GM21423 (cell line): ENCODE measurements at regions not wholly inside any gene's neighbourhood (a gene's known extent, or its start where the extent isn't known, plus 50 kb on each side); places are given as distances from the start of the nearest gene placed in this dataset.
"Not testable (repeated sequence)": the region's sequence is repeated elsewhere in the genome, so short reads cannot be mapped to it uniquely, and the experiment has no call there.

ENCODE experiments used
- ATAC-seq: cut with Tn5 transposase; IDR thresholded peaks from one replicate; pipeline ENCODE4 v1.9.1; 2021; ENCODE audit warnings: mild to moderate bottlenecking, moderate library complexity; ENCODE audit not compliant: unreplicated experiment

DNA sequence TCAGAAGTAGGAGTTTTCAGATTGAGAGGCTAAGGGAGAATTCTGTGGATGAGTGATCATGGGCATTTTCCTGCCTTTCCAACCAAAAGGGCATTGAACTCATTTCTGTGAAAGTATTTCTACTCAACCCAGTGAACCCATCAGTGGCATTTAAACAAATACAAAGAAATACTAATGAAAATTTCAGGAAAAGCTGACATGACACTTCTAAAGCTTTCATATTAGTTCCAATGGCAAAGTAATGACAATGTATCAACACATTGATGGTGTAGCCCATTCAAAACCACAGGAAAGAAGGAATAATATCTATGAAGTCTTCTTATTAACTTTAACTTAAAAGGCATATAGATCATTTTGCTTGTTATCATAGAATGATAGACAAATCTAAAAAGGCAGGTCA lies 183.5 kb upstream of the ANXA10 start:
- ATAC-seq, result no peak

DNA sequence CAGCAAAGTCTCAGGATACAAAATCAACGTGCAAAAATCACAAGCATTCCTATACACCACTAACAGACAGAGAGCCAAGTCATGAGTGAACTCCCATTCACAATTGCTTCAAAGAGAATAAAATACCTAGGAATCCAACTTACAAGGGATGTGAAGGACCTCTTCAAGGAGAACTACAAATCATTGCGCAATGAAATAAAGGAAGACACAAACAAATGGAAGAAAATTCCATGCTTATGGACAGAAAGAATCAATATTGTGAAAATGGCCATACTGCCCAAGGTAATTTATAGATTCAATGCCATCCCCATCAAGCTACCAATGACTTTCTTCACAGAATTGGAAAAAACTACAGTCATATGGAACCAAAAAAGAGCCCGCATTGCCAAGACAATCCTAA lies 179.8 kb upstream of the ANXA10 start:
- not testable (repeated sequence) for ATAC-seq

DNA sequence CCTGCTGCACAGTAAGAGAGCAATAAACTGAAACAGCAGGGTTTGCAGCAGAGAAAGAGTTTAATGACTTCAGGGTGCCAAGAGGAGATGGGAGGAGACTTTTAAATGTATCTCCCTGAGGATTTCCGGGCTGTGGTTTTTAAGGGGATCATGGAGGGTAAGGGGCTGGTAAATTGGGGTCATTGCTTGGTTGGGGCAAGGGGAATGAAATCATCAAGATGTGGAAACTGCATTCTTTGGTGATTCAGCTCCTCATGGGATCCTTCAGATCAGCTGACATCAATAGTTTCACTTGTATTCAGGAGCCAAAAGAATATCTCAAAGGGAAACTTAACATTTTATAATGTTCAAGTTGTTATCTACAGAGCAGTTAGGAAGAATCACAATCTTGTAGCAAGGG lies 174.3 kb upstream of the ANXA10 start:
- no peak for ATAC-seq

DNA sequence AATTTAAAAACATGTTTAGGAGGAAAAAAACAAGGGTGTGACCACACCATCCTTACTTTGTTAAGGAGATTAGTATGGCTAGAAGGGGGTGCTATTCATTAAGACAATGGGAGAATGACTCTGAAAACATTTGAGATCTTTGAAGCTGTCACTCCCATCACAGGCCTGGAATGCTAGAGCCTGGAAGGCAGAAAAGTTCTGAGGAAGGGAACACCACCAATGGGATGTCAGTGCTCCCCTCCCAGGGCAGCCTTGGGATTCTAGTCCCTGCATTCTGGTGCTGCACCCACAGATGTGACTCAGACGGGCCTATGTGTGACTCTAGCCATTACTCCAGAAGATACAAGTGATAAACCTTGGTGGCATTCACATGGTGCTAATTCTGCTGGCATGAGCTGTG lies 162.2 kb upstream of the ANXA10 start:
- ATAC-seq, result no peak

DNA sequence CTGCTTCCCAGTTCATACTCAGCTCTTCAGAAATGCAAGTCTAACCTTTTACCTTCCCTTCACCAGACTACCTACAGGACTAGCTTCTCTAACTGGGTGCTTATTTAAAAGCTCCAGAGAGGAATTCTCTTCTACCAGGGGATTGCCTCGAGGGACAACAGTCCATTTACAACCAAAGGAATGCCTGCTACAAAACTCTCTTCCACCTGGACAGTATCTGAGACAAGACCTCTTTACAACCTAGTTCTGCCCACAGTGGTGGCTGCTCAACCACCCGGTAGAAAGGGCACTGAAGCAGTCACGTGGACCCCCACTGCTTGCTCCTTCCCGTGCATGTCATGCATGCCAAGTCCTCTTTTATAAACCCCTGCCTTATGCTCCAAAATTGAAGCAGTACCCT lies 158.1 kb upstream of the ANXA10 start:
- no peak for ATAC-seq

DNA sequence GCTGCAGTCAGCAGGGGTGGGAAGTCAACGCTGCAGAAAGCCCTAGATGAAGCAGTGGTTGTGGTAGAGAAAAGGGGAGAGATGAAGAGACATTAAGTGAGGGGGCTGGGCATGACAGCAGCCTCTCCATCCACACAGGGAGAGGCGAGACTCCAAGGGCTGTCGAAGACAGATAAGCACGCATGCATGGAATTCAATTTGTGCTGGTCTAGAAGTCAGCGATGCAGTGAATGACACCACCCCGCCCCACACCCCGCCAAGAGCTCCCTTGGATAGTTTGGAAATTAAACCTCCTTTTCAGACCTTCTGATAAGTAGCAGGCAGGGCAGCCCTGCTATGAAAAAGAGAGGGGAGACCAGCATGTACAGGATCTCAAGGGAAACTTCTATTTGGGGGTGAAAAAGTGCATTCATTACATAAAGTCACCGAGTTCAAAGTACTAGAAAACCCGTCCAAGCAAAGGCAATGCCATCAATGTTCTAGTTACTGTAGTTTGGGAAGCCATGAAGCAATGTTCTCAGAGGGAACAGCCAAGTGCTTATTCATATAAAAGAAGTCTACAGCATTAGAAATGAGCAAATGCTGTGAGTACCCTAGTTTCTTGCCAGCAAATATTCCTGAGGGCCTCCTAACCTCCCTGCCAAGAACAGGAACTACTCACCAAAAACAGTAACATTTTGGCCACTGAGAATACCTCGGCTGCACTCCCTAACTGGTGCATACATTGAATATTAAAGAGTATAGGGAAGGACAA lies 152.3 kb upstream of the ANXA10 start:
- no peak for ATAC-seq

DNA sequence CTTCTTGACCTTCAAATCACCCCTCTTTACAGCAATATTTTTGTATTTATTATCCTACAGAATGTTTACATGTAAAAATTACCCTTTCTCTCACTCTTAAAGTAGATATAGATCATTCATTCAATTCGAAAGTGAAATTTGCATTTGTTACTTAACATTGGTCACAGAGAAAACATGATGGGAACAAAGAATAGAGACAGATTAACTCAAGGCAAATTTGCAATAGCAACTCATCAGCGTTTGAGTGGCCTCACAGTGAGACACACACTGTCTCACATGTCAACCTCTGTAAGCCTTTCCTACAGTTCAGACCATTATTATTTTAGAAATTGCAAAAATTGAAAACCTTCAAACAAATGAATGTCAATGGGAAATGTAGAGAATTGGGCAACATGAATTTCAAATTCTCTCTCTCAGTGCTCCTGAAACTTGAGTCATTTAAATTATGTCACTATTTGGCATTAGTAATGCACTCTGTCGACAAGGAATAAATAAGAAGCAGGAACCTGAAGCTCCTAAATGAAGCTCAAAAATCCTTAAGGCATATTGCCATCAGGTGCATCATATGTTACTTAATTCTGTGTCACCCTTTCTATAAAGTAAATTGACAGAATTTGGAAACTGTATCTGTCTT lies 148.3 kb upstream of the ANXA10 start:
- peak; percentile 53 for ATAC-seq

DNA sequence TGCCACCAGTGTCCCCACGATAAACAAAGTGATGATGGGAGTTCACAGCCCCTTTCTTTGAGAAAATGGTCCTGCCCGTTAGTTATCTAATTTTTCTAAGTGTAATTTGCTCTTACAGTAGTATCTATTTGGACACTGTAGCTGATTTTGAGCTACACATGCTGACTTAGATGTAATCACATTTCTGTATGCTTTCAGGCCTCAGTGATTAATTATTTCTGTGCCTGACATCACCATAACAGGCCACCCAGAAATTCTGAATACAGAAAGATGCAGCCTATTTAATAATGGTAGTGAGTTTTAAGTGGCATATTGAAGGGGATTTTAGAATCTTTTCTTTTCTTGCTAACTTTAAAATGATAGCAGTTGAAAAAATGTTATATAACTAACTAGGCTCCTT lies 147.6 kb upstream of the ANXA10 start:
- ATAC-seq, result no peak

DNA sequence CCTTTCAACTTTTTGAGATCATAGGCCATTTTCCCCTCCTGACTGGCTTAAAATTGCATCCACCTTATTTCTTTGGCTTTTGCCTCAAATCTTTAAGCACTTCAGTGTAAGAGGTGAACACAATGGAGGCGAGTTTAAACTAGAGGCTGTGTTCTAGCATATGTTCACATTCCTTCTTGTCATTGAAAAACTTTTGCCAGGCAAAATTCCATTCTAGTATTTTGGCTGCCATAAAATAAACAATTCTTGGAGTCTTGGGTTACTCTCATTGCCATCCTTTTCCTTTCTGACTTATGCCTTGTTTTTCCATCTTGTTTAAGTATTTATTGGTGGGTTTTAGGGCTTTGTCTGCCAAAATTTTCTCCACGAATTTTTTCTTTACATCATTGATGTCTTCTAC lies 137.3 kb upstream of the ANXA10 start:
- no peak for ATAC-seq

DNA sequence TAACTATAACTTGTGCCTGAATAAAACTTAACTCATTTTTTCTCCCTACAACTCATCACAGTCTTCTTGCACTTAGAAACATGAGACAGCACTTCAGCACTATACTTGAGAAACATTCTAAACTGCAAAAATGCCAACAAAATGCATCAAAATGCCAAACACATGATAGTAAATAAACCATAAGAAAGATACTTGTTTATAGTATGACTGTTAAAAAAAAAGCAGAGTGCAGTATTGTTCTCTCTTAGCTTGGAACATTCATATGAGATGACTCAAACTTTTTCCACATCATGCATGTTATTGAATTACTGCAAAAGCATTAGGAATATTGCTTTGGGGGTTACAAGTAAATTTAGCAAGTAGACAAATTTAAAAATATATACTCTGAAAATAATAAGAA lies 135.7 kb upstream of the ANXA10 start:
- ATAC-seq, result no peak

DNA sequence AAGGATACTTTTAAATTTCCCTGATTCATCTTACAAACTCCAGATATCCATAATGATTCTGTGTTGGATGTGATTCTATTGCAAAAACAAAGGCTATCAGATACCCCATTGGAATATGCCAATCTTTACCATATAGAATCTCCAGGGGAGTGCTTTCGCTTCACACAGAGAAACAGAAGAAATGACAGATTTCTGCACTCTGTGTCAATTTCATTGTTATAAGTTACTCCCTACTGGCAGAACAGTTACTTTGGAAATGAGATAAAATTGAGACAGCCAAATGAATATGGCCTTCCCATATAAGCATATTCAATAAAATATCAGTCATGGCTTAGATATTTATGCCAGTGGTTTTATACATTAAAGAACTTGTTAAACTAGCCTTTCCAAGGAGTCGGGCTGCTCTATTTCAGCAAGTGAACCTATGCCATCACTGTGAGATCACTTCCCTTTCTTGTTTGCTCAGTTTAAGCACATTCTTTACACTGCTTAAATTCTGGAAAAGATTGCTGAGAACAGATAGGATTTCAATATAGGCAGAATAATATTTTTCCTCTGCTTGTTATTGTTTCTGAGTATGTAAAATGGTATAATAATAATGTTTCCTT lies 127.5 kb upstream of the ANXA10 start:
- ATAC-seq, result no peak

DNA sequence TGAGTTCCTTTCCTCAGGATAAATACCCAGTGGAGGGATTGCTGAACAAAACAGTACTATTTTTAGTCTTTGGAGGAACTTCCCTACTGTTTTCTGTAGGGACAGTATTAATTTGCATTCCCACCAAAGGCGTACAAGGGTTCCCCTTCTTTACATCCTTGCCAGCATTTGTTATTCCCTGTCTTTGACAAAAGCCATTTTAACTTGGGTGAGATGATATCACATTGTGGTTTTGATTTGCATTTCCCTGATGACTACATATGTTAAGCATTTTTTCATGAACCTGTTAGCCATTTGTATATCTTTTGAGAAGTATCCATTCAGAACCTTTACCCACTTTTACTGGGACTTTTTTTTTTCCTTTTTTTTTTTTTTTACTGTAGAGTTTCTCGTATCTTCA lies 126.2 kb upstream of the ANXA10 start:
- ATAC-seq, result no peak

DNA sequence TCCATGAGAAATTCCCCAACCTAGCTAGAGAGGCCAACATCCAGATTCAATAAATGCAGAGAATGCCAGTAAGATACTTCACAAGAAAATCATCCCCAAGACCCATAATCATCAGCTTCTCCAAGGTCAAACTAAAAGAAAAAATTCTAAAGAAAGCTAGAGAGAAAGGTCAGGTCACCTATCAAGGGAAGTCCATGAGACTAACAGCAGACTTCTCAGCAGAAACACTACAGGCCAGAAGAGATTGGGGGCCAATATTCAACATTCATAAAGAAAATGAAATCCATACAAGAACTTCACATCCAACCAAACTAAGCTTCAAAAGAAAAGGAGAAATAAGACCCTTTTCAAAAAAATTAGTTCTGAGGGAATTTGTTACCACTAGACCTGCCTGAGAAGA lies 118.8 kb upstream of the ANXA10 start:
- no peak for ATAC-seq

DNA sequence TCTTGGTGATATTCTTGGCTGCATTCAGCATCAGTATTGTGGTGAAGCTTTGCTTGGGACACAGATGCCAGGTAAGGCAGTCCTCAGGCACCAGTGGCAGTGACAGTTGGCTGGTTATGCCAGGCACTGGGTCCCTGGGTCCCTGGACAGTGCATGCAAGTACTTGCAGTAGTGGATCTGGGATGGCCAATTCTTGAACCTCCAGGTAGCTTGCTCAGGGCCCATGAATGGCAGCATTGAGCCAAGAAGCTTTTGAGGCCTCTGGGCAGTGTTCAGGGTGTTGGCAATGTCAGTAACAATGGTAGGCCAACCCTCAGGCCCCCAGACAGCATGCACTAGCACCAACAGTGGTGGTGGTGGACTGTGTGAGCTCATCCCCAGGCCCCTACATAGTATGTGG lies 106.8 kb upstream of the ANXA10 start:
- no peak for ATAC-seq

DNA sequence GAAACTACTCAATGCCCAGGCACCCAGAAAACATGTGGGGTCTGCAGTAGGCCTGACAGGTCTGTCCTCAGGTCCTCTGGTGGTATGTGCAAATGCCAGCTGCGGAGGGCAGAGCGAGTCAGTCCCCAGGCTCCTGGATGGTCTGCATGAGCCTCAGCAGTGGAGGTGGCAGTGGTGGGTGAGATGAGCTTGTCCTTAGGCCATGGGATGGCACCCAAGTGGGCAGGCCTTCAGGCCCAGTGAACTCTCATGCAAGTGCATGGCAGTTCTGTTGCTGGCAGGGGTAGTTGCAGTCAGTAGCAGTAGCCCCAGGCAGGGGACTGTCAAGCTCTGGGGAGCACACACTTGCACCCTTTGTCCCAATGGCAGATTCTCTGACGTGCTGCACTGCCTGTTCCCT lies 106.3 kb upstream of the ANXA10 start:
- no peak for ATAC-seq

DNA sequence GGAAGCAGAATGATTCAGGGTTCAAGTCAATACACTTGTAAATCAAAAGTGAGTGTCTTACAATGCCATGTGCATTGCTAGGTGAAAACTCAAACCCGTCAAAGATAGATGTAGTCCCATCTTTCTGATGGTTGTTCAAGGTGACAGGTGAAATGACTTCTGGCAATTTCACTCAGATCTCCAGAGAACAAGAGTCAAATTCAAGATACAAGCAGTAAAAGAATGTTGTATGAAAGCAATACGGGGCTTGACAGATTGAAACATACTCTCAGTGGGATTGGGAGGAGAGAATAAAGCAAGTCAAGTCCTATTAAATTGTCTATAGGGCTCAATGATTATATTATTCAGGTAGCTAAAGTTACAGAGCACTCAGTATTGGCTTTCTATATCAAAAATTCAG lies 105.1 kb upstream of the ANXA10 start:
- no peak for ATAC-seq

DNA sequence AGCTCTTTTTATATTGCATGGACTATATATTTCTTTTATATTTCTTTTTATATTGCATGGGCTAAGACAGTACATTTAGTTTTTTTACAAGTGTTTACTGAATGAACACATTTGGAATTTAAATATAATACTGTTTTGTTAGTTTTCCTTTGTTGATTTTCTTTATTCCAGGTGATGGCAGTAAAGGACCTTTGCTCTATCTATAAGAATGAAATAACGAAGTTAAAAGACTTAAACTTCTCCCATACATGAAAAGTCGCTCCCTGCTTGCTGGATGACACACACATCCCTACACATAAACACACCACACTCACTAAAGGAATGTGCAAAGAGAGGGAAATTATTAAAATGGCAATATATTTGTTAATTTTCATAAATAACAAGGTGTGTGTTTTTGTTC lies 102.5 kb upstream of the ANXA10 start:
- ATAC-seq, result no peak

DNA sequence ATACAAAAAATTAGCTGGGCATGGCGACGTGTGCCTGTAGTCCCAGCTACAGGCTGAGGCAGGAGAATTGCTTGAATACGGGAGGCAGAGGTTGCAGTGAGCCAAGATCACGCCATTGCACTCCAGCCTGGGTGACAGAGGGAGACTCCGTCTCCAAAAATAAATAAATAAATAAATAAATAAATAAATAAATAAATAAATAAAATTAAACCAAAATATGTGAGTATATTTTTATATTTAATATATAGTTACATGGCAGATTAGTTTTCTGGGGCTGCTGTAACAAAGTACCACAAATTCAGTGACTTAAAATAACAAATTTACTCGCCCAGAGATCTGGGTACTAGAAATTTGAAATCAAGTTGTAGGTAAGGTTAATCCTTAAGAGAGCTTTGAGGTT lies 84.2 kb upstream of the ANXA10 start:
- ATAC-seq, result not testable (repeated sequence)

DNA sequence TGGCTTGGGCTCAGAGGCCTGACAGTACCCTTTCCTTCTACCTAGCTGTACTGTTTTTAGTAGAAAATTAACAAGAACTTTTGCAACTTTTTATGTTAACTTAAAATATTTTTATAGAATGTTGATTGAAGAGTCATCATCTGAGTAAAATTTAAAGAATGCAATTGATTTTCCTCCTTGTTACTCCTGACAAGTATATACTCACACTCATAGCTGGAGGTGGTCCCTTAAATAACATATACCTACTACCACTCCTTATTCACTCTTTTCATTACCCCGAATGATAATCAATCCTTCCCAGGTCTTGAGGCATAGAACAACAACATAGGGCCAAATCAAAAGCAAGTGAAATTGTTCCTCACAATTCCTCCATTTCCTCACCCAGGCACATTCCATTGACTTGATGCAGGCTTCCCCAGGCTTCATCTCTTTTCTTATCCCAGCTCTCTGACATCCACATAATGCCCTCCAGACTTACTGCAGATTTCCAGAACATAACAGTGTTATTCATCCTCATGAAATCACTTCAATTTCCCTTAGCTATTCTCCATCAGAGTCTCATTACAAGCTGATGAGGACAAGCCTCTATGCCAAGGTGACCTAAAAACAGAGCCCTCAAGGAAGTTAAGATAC lies 73.2 kb upstream of the ANXA10 start:
- ATAC-seq, result no peak

DNA sequence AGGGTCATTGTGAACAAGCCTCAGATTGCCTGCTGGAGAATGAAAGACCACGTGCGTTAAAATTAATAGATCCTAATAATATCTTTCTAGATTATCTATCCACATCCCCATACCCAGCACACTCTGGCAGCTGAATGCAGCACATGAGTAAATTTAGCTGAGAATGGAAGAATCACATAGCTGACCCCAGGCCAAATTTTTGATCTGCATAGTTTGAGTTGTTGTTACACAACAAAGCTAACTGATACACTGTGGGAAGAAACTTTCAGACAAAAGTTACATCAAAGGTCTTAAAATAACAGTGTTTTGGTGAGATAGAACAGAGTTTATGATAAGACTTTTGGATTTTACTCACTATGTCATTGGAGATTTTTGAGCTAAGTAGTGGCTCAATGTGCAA lies 72.4 kb upstream of the ANXA10 start:
- no peak for ATAC-seq

DNA sequence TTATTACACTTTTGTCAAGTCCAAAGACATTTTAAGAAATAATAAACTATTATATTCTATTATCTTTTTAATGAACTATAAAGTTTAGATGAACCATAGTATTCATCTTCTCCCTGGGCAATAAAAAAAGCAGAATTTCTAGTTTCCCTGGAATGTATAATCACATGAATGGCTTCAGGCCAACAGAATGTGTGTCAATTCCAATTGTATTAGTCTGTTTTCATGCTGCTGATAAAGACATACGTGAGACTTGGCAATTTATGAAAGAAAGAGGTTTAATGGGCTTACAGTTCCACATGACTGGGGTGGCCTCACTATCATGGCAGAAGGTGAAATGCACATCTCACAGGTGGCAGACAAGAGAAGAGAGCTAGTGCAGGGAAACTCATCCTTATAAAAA lies 70.7 kb upstream of the ANXA10 start:
- no peak for ATAC-seq

DNA sequence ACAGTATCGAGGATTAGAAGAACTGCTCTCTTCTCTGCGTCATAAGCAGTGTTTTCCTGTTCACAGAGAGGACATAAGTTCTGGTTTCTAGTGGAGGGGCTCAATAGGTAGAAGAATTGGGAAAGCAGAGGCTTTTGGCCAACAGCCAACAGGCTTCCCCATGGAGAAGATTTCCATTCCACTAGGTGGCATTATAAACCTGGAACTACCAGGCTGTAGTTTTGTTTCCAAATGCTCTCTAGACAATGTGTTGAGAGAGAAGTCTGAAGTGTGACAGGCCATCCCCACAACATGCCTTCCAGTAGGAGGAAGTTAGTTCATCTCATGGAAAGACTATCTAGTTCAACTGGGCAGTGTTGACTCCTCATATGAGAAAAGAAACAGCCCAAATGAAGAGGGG lies 63.8 kb upstream of the ANXA10 start:
- no peak for ATAC-seq
